ENCODE measurements at regions not wholly inside any gene's neighbourhood (a gene's known extent, or its start where the extent isn't known, plus 50 kb on each side); places are given as distances from the start of the nearest gene placed in this dataset.

- TF ChIP-seq CTCF (IDR thresholded peaks at IDR 0.05; ENCODE audit: low read length) (no peak), EZH2 (IDR thresholded peaks at IDR 0.05; ENCODE audit: borderline replicate concordance, low read length) (no peak)
Measured at GRCh38 chr3:139117136-139117675, 72.5 kb upstream of the PRR23C start.
